Coronary artery (tissue), 2 donors: ENCODE measurements at regions not wholly inside any gene's neighbourhood (a gene's known extent, or its start where the extent isn't known, plus 50 kb on each side); places are given as distances from the start of the nearest gene placed in this dataset.

Source experiments
- DNase-seq: peaks from one replicate; pipeline ENCODE4 v3.0.0-alpha.2; 2017; ENCODE audit warnings: low spot score
- H3K27ac ChIP-seq, 2 donors: fragments of 200-600 bp; sonication (generic); one replicate each; pipeline ENCODE4 v1.5.1; 2016 to 2019
- H3K4me3 ChIP-seq: fragments of 200-600 bp; sonication (generic); 2 replicates; pipeline ENCODE4 v1.5.1; 2016; ENCODE audit warnings: mild to moderate bottlenecking, moderate library complexity
- TF ChIP-seq, protein P1 (sequence below): fragments of 200-600 bp; sonication (generic); IDR thresholded peaks from one replicate; pipeline ENCODE4 v1.5.1; 2019; ENCODE audit warnings: antibody characterized with exemption

DNA sequence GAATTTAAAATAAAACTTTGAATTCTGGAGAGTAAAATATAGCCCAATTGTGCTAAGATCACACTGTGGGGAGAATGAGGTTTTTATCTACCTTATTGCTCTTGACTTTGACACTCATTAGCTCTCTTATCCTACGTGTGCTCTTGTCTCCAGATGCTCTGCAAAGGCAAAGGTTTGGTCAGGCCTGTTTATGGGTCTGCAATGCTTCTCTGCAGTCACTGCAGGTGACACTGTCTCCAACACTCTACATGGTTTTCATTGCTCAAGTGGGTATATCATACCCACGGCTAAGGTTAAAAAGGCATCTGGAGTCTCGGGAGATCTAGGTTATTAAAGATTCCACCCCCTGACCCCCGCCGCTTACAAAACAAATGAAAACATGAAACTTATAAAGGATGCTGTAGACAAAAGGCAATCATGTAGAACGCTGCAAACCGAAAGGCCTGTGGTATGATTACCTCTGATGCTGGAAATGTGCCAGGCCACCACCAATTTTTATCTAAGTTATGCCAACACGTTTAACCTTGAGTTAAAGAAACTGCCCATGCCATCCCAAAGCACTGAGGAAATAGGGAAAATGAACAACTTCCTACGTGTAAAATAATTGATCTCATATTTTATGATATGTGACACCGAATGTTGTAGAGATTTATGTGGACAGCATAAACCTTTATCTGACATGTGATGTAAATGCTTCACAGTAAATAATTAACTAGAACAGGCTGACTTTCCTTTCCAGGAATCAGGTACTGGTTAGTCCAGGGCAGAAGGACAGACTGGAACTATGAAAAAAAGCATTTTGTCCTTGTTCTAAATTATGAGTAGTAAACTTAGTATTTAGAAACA, 238.2 kb upstream of the NOX3 start:
- Histone ChIP-seq H3K4me3 (no peak overlapping the region), H3K27ac (no peak overlapping the region)
- no peak for DNase-seq
- TF ChIP-seq, protein P1, sequence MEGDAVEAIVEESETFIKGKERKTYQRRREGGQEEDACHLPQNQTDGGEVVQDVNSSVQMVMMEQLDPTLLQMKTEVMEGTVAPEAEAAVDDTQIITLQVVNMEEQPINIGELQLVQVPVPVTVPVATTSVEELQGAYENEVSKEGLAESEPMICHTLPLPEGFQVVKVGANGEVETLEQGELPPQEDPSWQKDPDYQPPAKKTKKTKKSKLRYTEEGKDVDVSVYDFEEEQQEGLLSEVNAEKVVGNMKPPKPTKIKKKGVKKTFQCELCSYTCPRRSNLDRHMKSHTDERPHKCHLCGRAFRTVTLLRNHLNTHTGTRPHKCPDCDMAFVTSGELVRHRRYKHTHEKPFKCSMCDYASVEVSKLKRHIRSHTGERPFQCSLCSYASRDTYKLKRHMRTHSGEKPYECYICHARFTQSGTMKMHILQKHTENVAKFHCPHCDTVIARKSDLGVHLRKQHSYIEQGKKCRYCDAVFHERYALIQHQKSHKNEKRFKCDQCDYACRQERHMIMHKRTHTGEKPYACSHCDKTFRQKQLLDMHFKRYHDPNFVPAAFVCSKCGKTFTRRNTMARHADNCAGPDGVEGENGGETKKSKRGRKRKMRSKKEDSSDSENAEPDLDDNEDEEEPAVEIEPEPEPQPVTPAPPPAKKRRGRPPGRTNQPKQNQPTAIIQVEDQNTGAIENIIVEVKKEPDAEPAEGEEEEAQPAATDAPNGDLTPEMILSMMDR, result no peak

DNA sequence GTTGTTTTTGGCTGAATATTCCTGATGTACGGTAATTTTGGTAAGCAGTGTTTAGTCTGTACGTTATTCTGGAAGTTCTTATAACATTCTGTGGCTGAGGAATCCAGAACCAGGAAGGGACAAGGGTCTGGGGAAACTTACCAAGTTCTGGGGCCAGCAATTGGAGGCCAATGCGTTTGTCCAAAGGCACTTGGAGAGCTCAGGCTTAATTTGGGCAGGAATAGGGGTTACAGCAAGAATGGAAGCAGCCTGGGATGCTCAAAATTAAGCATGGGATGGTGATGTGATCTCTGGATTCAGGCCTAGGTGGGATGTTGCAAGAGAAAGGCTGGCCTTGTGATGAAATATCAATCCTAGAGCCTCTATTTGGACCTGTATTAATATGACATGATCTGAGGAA, 235.2 kb upstream of the NOX3 start:
- Histone ChIP-seq H3K27ac (no peak overlapping the region), H3K4me3 (no peak overlapping the region)
- DNase-seq, result no peak
- TF ChIP-seq, protein P1, result no peak

DNA sequence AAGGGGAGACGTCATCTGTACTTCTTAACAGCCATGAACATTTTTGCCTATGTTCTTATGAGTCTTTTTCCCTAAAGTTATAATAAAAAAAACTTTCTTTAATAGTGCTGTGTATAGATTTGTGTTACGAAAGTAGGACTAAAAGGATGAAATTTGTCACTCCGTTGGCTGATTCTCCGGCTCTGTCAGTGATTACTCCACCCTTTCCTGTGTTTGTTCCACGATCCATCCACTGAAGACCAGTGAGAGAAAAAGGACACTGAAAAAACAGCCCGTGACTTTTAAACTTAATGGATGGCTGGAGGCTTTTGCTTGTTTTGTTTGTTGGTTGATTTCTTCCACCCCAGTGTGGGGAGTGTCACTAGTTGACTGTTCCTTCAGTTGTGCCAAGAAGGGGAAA, 232.0 kb upstream of the NOX3 start:
- no peak overlapping the region for H3K27ac ChIP-seq
- TF ChIP-seq, protein P1, result no peak
- no peak overlapping the region for H3K4me3 ChIP-seq
- no peak for DNase-seq

DNA sequence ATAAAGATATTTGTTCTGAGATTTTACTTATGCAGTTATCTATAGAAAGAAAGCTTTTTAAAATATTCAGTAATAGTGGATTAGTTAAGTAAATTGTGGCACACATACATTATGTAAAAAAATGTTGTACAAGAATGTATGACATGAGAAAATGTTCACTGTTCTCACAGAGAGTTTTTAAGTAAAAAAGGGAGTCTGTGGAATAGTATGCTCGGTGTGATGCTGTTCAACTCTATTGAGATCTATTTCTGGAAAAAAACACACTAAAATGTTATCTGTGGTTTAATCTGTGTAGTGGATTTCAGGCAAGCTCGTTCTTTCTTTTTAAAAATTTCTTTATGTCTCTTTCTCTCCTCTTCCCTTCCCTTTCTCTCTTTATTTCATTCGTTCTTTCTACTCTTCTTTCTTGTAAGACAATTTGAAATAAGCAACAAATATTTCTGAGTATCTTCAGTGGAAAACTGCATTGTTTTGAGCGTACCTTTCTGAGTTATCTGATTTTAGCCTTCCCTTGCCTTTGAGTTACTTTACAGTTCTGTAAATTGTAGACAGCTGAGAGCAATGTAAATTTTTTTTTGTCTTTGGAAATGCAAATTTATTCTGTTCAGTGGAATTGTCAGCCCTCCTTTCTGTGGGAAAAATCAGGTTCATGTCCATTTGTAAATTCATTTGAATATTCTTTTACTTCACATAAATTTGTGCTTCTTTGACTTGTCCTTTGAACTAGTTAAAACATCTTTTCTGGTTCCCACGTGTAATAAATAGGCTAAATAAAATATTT, 229.0 kb upstream of the NOX3 start:
- DNase-seq, result no peak
- no peak overlapping the region for H3K27ac ChIP-seq
- TF ChIP-seq, protein P1, result no peak
- H3K4me3 ChIP-seq, result no peak overlapping the region

DNA sequence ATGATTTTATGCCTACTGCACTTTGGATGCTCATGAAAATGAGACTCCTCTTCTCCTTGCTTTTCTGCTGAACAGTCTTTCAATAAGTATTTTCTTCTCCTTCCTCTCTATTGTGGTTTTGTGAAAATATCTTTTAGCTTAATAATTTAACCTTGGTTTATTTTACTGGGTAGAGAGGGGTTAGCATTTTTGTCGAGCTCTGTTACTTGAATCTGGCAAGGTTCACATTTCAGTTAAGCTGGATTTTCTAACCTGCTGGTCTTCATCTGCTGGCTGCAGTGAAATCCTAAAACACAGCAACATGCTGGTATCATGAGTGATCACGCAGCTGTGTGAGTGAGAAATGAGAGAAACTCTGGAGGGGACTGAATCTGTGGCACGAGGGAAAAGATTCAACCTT, 222.7 kb upstream of the NOX3 start:
- Histone ChIP-seq H3K4me3 (no peak overlapping the region), H3K27ac (no peak overlapping the region)
- no peak for DNase-seq
- TF ChIP-seq, protein P1, result no peak

DNA sequence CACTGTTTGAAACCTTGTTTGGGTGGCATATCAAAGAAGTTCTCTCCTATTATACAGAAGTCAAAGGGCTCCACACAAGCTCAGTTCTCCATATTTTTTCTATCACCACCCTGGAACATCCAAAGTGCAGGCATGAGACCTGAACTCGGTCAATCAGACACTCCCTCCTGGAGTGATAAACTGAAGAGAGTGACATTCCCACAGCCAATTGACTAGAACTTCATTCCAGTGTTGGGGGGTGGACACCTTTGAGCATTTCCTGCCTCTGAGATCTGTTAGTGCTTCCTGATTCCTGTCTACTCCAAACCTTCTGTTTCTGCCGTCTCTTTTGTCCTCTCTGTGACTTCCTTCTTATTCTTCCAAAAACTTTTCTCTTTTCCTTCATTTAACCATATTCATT, 220.7 kb upstream of the NOX3 start:
- DNase-seq, result no peak
- TF ChIP-seq, protein P1, result no peak
- no peak overlapping the region for H3K4me3 ChIP-seq
- H3K27ac ChIP-seq, result no peak overlapping the region
